ENCODE measurements at regions not wholly inside any gene's neighbourhood (a gene's known extent, or its start where the extent isn't known, plus 50 kb on each side); places are given as distances from the start of the nearest gene placed in this dataset.
"Not testable (repeated sequence)": the region's sequence is repeated elsewhere in the genome, so short reads cannot be mapped to it uniquely, and the experiment has no call there.

GRCh38 chr11:25535467-25536272 lies 796.3 kb upstream of the ANO3 start:
- H3K27me3 ChIP-seq (replicated peaks; ENCODE audit: control insufficient read depth, insufficient read depth, low read length, poor library complexity, severe bottlenecking), result no peaks in the 10 kb centered on the region
- no peaks in the 10 kb centered on the region for H3K9me3 ChIP-seq (ENCODE audit: control insufficient read depth, low read length)
- H3K4me1 ChIP-seq (ENCODE audit: control insufficient read depth, insufficient read depth, low read length, poor library complexity, severe bottlenecking), result no peaks in the 10 kb centered on the region
- no peaks in the 10 kb centered on the region for H3K36me3 ChIP-seq (ENCODE audit: control insufficient read depth, insufficient read depth, low read length)
- no peak overlapping the region for H3K27ac ChIP-seq (ENCODE audit: insufficient read depth, low read length, poor library complexity, severe bottlenecking)
- H3K4me3 ChIP-seq (ENCODE audit: insufficient read depth, low read depth, low read length, poor library complexity, severe bottlenecking), result no peak overlapping the region
- no peak for DNase-seq

- Histone ChIP-seq H3K4me3 (ENCODE audit: insufficient read depth, low read depth, low read length, poor library complexity, severe bottlenecking) (no peak overlapping the region), H3K36me3 (ENCODE audit: control insufficient read depth, insufficient read depth, low read length) (no peaks in the 10 kb centered on the region), H3K27ac (ENCODE audit: insufficient read depth, low read length, poor library complexity, severe bottlenecking) (no peak overlapping the region), H3K9me3 (ENCODE audit: control insufficient read depth, low read length) (no peaks in the 10 kb centered on the region), H3K4me1 (ENCODE audit: control insufficient read depth, insufficient read depth, low read length, poor library complexity, severe bottlenecking) (no peaks in the 10 kb centered on the region), H3K27me3 (replicated peaks; ENCODE audit: control insufficient read depth, insufficient read depth, low read length, poor library complexity, severe bottlenecking) (no peaks in the 10 kb centered on the region)
- DNase-seq, result no peak
Observed at GRCh38 chr11:25536289-25536688, 795.6 kb upstream of the ANO3 start.

- no peaks in the 10 kb centered on the region for H3K4me1 ChIP-seq (ENCODE audit: control insufficient read depth, insufficient read depth, low read length, poor library complexity, severe bottlenecking)
- no peaks in the 10 kb centered on the region for H3K36me3 ChIP-seq (ENCODE audit: control insufficient read depth, insufficient read depth, low read length)
- no peaks in the 10 kb centered on the region for H3K27me3 ChIP-seq (replicated peaks; ENCODE audit: control insufficient read depth, insufficient read depth, low read length, poor library complexity, severe bottlenecking)
- H3K4me3 ChIP-seq (ENCODE audit: insufficient read depth, low read depth, low read length, poor library complexity, severe bottlenecking), result no peak overlapping the region
- no peak for DNase-seq
- no peak overlapping the region for H3K27ac ChIP-seq (ENCODE audit: insufficient read depth, low read length, poor library complexity, severe bottlenecking)
- no peaks in the 10 kb centered on the region for H3K9me3 ChIP-seq (ENCODE audit: control insufficient read depth, low read length)
Observed at GRCh38 chr11:25537393-25537792, 794.5 kb upstream of the ANO3 start.

- Histone ChIP-seq H3K27ac (ENCODE audit: insufficient read depth, low read length, poor library complexity, severe bottlenecking) (no peak overlapping the region), H3K4me3 (ENCODE audit: insufficient read depth, low read depth, low read length, poor library complexity, severe bottlenecking) (no peak overlapping the region), H3K9me3 (ENCODE audit: control insufficient read depth, low read length) (no peaks in the 10 kb centered on the region), H3K36me3 (ENCODE audit: control insufficient read depth, insufficient read depth, low read length) (no peaks in the 10 kb centered on the region), H3K4me1 (ENCODE audit: control insufficient read depth, insufficient read depth, low read length, poor library complexity, severe bottlenecking) (no peaks in the 10 kb centered on the region), H3K27me3 (replicated peaks; ENCODE audit: control insufficient read depth, insufficient read depth, low read length, poor library complexity, severe bottlenecking) (no peaks in the 10 kb centered on the region)
- DNase-seq, result no peak
Observed at GRCh38 chr11:25547292-25547691, 784.6 kb upstream of the ANO3 start.

GRCh38 chr11:25562417-25562816 lies 769.5 kb upstream of the ANO3 start:
- Histone ChIP-seq H3K27ac (ENCODE audit: insufficient read depth, low read length, poor library complexity, severe bottlenecking) (no peak overlapping the region), H3K4me3 (ENCODE audit: insufficient read depth, low read depth, low read length, poor library complexity, severe bottlenecking) (no peak overlapping the region), H3K27me3 (replicated peaks; ENCODE audit: control insufficient read depth, insufficient read depth, low read length, poor library complexity, severe bottlenecking) (no peaks in the 10 kb centered on the region), H3K36me3 (ENCODE audit: control insufficient read depth, insufficient read depth, low read length) (no peaks in the 10 kb centered on the region), H3K4me1 (ENCODE audit: control insufficient read depth, insufficient read depth, low read length, poor library complexity, severe bottlenecking) (no peaks in the 10 kb centered on the region), H3K9me3 (ENCODE audit: control insufficient read depth, low read length) (no peaks in the 10 kb centered on the region)
- DNase-seq, result no peak

GRCh38 chr11:25565846-25566245 lies 766.1 kb upstream of the ANO3 start:
- Histone ChIP-seq H3K4me3 (ENCODE audit: insufficient read depth, low read depth, low read length, poor library complexity, severe bottlenecking) (no peak overlapping the region), H3K9me3 (ENCODE audit: control insufficient read depth, low read length) (no peaks in the 10 kb centered on the region), H3K27ac (ENCODE audit: insufficient read depth, low read length, poor library complexity, severe bottlenecking) (no peak overlapping the region), H3K4me1 (ENCODE audit: control insufficient read depth, insufficient read depth, low read length, poor library complexity, severe bottlenecking) (no peaks in the 10 kb centered on the region), H3K27me3 (replicated peaks; ENCODE audit: control insufficient read depth, insufficient read depth, low read length, poor library complexity, severe bottlenecking) (no peaks in the 10 kb centered on the region), H3K36me3 (ENCODE audit: control insufficient read depth, insufficient read depth, low read length) (no peaks in the 10 kb centered on the region)
- no peak for DNase-seq

GRCh38 chr11:25566298-25567200 lies 765.4 kb upstream of the ANO3 start:
- no peaks in the 10 kb centered on the region for H3K36me3 ChIP-seq (ENCODE audit: control insufficient read depth, insufficient read depth, low read length)
- H3K9me3 ChIP-seq (ENCODE audit: control insufficient read depth, low read length), result no peaks in the 10 kb centered on the region
- no peaks in the 10 kb centered on the region for H3K27me3 ChIP-seq (replicated peaks; ENCODE audit: control insufficient read depth, insufficient read depth, low read length, poor library complexity, severe bottlenecking)
- no peak overlapping the region for H3K4me3 ChIP-seq (ENCODE audit: insufficient read depth, low read depth, low read length, poor library complexity, severe bottlenecking)
- DNase-seq, result no peak
- H3K27ac ChIP-seq (ENCODE audit: insufficient read depth, low read length, poor library complexity, severe bottlenecking), result no peak overlapping the region
- no peaks in the 10 kb centered on the region for H3K4me1 ChIP-seq (ENCODE audit: control insufficient read depth, insufficient read depth, low read length, poor library complexity, severe bottlenecking)

- Histone ChIP-seq H3K4me3 (ENCODE audit: insufficient read depth, low read depth, low read length, poor library complexity, severe bottlenecking) (no peak overlapping the region), H3K27me3 (replicated peaks; ENCODE audit: control insufficient read depth, insufficient read depth, low read length, poor library complexity, severe bottlenecking) (no peaks in the 10 kb centered on the region)
Observed at GRCh38 chr11:25576320-25576719, 755.6 kb upstream of the ANO3 start.

GRCh38 chr11:25579554-25579953 lies 752.4 kb upstream of the ANO3 start:
- DNase-seq; H3K9me3 ChIP-seq (ENCODE audit: control insufficient read depth, low read length); H3K4me3 ChIP-seq (ENCODE audit: insufficient read depth, low read depth, low read length, poor library complexity, severe bottlenecking); H3K4me1 ChIP-seq (ENCODE audit: control insufficient read depth, insufficient read depth, low read length, poor library complexity, severe bottlenecking); H3K27ac ChIP-seq (ENCODE audit: insufficient read depth, low read length, poor library complexity, severe bottlenecking); H3K27me3 ChIP-seq (replicated peaks; ENCODE audit: control insufficient read depth, insufficient read depth, low read length, poor library complexity, severe bottlenecking); H3K36me3 ChIP-seq (ENCODE audit: control insufficient read depth, insufficient read depth, low read length): not testable (repeated sequence)

More at GRCh38 chr11:25576320-25576719, 755.6 kb upstream of the ANO3 start:
- no peaks in the 10 kb centered on the region for H3K4me1 ChIP-seq (ENCODE audit: control insufficient read depth, insufficient read depth, low read length, poor library complexity, severe bottlenecking)
- no peak for DNase-seq
- no peaks in the 10 kb centered on the region for H3K36me3 ChIP-seq (ENCODE audit: control insufficient read depth, insufficient read depth, low read length)
- no peaks in the 10 kb centered on the region for H3K9me3 ChIP-seq (ENCODE audit: control insufficient read depth, low read length)
- H3K27ac ChIP-seq (ENCODE audit: insufficient read depth, low read length, poor library complexity, severe bottlenecking), result no peak overlapping the region

GRCh38 chr11:25583596-25583995 lies 748.3 kb upstream of the ANO3 start:
- H3K36me3 ChIP-seq (ENCODE audit: control insufficient read depth, insufficient read depth, low read length), result no peaks in the 10 kb centered on the region
- no peaks in the 10 kb centered on the region for H3K4me1 ChIP-seq (ENCODE audit: control insufficient read depth, insufficient read depth, low read length, poor library complexity, severe bottlenecking)
- no peak overlapping the region for H3K27ac ChIP-seq (ENCODE audit: insufficient read depth, low read length, poor library complexity, severe bottlenecking)
- no peak overlapping the region for H3K4me3 ChIP-seq (ENCODE audit: insufficient read depth, low read depth, low read length, poor library complexity, severe bottlenecking)
- H3K9me3 ChIP-seq (ENCODE audit: control insufficient read depth, low read length), result no peaks in the 10 kb centered on the region
- no peaks in the 10 kb centered on the region for H3K27me3 ChIP-seq (replicated peaks; ENCODE audit: control insufficient read depth, insufficient read depth, low read length, poor library complexity, severe bottlenecking)
- no peak for DNase-seq

Data from effector memory CD4-positive, alpha-beta T cell (primary cell).